Stomach smooth muscle (tissue), 2 donors: ENCODE measurements at regions not wholly inside any gene's neighbourhood (a gene's known extent, or its start where the extent isn't known, plus 50 kb on each side); places are given as distances from the start of the nearest gene placed in this dataset.

Experiments used
- H3K27ac ChIP-seq: one replicate; pipeline ENCODE4 v1.7.0; 2013; ENCODE audit warnings: mild to moderate bottlenecking, low read length, inconsistent platforms
- H3K27me3 ChIP-seq, 2 donors: one replicate each; pipeline ENCODE4 v1.7.0; 2013; ENCODE audit warnings: low read length in 2 of 2; ENCODE audit not compliant: insufficient read depth in 2 of 2, control insufficient read depth in 1 of 2
- H3K36me3 ChIP-seq, 2 donors: one replicate each; pipeline ENCODE4 v1.7.0; 2013; ENCODE audit warnings: low read length in 2 of 2; ENCODE audit not compliant: control insufficient read depth in 2 of 2, insufficient read depth in 2 of 2
- H3K4me1 ChIP-seq: one replicate; pipeline ENCODE4 v1.7.0; 2013; ENCODE audit warnings: low read length; ENCODE audit not compliant: control insufficient read depth, insufficient read depth
- H3K4me3 ChIP-seq, 2 donors: one replicate each; pipeline ENCODE4 v1.7.0; 2013; ENCODE audit warnings: low read length in 2 of 2
- H3K9ac ChIP-seq, 2 donors: one replicate each; pipeline ENCODE4 v1.7.0; 2013; ENCODE audit warnings: low read length in 2 of 2, mild to moderate bottlenecking in 1 of 2
- H3K9me3 ChIP-seq, 2 donors: one replicate each; pipeline ENCODE4 v1.7.0; 2013; ENCODE audit warnings: low read length in 2 of 2; ENCODE audit not compliant: control insufficient read depth in 2 of 2
- donor health status: healthy.
- donor health status: Pancreatic carcinoma.

- no peaks in the 10 kb centered on the region for H3K9me3 ChIP-seq
- no peak overlapping the region for H3K9ac ChIP-seq
- no peak overlapping the region for H3K4me3 ChIP-seq
- peak overlapping the region; percentile 41 for H3K27ac ChIP-seq
- no peaks in the 10 kb centered on the region for H3K27me3 ChIP-seq
- H3K4me1 ChIP-seq, result peaks cover 39% of the 10 kb centered on the region
- no peaks in the 10 kb centered on the region for H3K36me3 ChIP-seq
These were observed 61.5 kb upstream of the MEF2A start for GRCh38 chr15:99504071-99504822.

- no peak overlapping the region for H3K9ac ChIP-seq
- H3K4me3 ChIP-seq, result no peak overlapping the region
- no peaks in the 10 kb centered on the region for H3K27me3 ChIP-seq
- no peaks in the 10 kb centered on the region for H3K9me3 ChIP-seq
- peak overlapping the region; percentile 41 for H3K27ac ChIP-seq
- H3K4me1 ChIP-seq, result peaks cover 44% of the 10 kb centered on the region
- H3K36me3 ChIP-seq, result no peaks in the 10 kb centered on the region
These were observed 60.8 kb upstream of the MEF2A start for GRCh38 chr15:99504823-99505551.

GRCh38 chr15:99506399-99506798, 59.4 kb upstream of the MEF2A start:
- Histone ChIP-seq H3K27me3 (no peaks in the 10 kb centered on the region), H3K4me3 (no peak overlapping the region), H3K36me3 (no peaks in the 10 kb centered on the region), H3K9ac (peak overlapping the region in 1 of 2 donors; percentile 65), H3K27ac (peak overlapping the region; percentile 95), H3K4me1 (peaks cover 44% of the 10 kb centered on the region), H3K9me3 (no peaks in the 10 kb centered on the region)

- no peaks in the 10 kb centered on the region for H3K27me3 ChIP-seq
- peak overlapping the region; percentile 95 for H3K27ac ChIP-seq
- peaks cover 49% of the 10 kb centered on the region for H3K4me1 ChIP-seq
- H3K9ac ChIP-seq, result peak overlapping the region; percentile 65 to 66
- peak overlapping the region; percentile 1 to 59 for H3K4me3 ChIP-seq
- no peaks in the 10 kb centered on the region for H3K9me3 ChIP-seq
- H3K36me3 ChIP-seq, result no peaks in the 10 kb centered on the region
These were observed 58.7 kb upstream of the MEF2A start for GRCh38 chr15:99507016-99507503.

GRCh38 chr15:99507504-99508310, 58.1 kb upstream of the MEF2A start:
- peak overlapping the region; percentile 95 for H3K27ac ChIP-seq
- no peaks in the 10 kb centered on the region for H3K27me3 ChIP-seq
- peaks cover 50% of the 10 kb centered on the region for H3K4me1 ChIP-seq
- no peaks in the 10 kb centered on the region for H3K36me3 ChIP-seq
- peak overlapping the region; percentile 1 to 59 for H3K4me3 ChIP-seq
- no peaks in the 10 kb centered on the region for H3K9me3 ChIP-seq
- peak overlapping the region; percentile 65 to 66 for H3K9ac ChIP-seq

GRCh38 chr15:99508311-99508645, 57.5 kb upstream of the MEF2A start:
- Histone ChIP-seq H3K4me3 (peak overlapping the region; percentile 1 to 59), H3K27me3 (no peaks in the 10 kb centered on the region), H3K4me1 (peaks cover 50% of the 10 kb centered on the region), H3K9me3 (peaks cover 2 to 3% of the 10 kb centered on the region in 2 donors), H3K27ac (peak overlapping the region; percentile 95), H3K36me3 (no peaks in the 10 kb centered on the region), H3K9ac (peak overlapping the region; percentile 36 to 66)

- Histone ChIP-seq H3K27me3 (no peaks in the 10 kb centered on the region), H3K9ac (no peak overlapping the region), H3K4me1 (peaks cover 50% of the 10 kb centered on the region), H3K36me3 (no peaks in the 10 kb centered on the region), H3K9me3 (peaks cover 2 to 4% of the 10 kb centered on the region in 2 donors), H3K4me3 (peak overlapping the region in 1 of 2 donors; percentile 1), H3K27ac (peak overlapping the region; percentile 95)
These were observed 56.9 kb upstream of the MEF2A start for GRCh38 chr15:99508852-99509251.

- Histone ChIP-seq H3K27me3 (no peaks in the 10 kb centered on the region), H3K9me3 (peaks cover 2 to 4% of the 10 kb centered on the region in 2 donors), H3K27ac (peak overlapping the region; percentile 24), H3K4me1 (peaks cover 42% of the 10 kb centered on the region), H3K4me3 (no peak overlapping the region), H3K9ac (no peak overlapping the region), H3K36me3 (no peaks in the 10 kb centered on the region)
These were observed 55.9 kb upstream of the MEF2A start for GRCh38 chr15:99509686-99510461.

- Histone ChIP-seq H3K9ac (no peak overlapping the region), H3K4me1 (peaks cover 35% of the 10 kb centered on the region), H3K27ac (no peak overlapping the region), H3K4me3 (peak overlapping the region in 1 of 2 donors; percentile 36), H3K27me3 (no peaks in the 10 kb centered on the region), H3K36me3 (no peaks in the 10 kb centered on the region), H3K9me3 (peaks cover 2 to 4% of the 10 kb centered on the region in 2 donors)
These were observed 54.3 kb upstream of the MEF2A start for GRCh38 chr15:99511531-99511865.
